DMS114 treated with DMSO at 0.1 percent for 48 hours (cell line): ENCODE measurements at regions not wholly inside any gene's neighbourhood (a gene's known extent, or its start where the extent isn't known, plus 50 kb on each side); places are given as distances from the start of the nearest gene placed in this dataset.

Source experiments
- DNase-seq: peaks from one replicate; lab custom pipeline; 2025; ENCODE audit not compliant: unreplicated experiment; lab: John Stamatoyannopoulos, UW

GRCh38 chr1:192053531-192053971 is 104.7 kb upstream of the RGS18 start:
- DNase-seq: no peak

DNA sequence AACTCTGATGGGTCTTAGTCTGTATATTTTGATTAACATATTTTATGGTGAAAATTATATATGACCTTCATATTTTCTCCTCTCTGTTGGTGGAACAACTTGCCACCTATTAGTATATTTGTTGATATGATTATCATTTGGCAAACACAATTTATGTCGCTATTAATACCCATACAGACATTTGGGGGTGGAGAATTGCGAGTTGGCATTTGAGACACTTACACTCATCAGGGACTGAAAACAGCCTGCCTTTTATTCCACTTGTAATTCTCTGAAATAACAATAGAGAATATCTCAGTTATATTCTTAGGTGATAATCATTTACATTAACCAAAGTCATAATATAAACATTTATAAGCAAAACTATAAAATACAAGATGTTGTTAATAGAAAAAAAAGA is 100.5 kb upstream of the RGS18 start:
- no peak for DNase-seq

DNA sequence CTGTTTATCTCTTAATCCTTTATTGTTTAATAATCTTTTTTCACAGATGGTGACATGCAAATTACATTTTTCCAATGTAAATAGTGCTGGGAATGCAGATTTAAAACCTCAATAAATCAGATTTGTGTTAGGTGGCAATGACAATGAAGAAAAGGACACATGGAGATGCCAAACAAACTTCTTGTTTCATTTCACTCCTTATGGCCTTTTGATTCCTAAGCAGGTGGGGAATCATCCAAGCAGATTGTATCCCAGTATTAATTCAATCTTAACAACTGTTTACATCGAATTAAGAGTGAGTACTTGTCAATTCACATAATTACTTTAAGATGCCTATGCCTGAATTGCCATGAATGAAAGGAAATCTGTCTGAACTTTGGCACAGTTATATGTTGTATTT is 98.9 kb upstream of the RGS18 start:
- DNase-seq: no peak

- DNase-seq: no peak
Observed at GRCh38 chr1:192061556-192061955, 96.7 kb upstream of the RGS18 start.

- DNase-seq: no peak
Observed at GRCh38 chr1:192065087-192065486, 93.2 kb upstream of the RGS18 start.

DNA sequence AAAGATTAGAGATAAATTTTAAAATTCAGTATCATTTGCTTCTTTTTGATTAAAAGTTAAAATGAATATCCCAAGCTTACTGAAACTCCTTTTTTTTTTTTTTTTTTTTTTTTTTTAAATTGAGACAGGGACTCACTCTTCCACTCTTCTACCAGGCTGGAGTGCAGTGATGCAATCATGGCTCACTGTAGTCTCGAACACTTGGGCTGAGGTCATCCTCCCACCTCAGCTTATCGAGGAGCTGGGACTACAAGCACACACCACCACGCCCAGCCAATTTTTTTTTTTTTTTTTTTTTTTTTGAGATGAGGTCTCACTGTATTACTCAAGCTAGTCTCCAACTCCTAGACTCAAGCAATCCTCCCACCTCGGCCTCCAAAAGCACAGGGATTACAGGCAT is 92.1 kb upstream of the RGS18 start:
- no peak for DNase-seq

GRCh38 chr1:192067360-192067759 is 90.9 kb upstream of the RGS18 start:
- no peak for DNase-seq

DNA sequence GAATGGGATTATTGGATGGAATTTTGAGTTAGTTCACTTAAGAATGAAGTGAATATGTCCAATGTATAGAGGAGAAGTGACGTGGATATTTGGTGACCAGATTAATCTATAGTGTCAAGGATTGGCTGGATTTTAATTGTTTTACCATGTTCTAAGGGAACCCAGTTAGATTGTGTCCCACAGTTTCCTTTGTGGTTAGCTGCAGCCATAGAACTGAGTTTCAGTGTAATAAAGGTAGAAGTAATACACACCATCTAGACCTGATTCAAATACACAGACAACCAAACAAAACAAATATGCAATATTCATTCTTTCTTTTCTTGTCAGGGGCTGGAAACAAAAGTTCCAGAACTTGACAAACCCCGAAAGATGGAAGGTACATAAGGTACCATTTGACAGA is 88.0 kb upstream of the RGS18 start:
- no peak for DNase-seq

DNA sequence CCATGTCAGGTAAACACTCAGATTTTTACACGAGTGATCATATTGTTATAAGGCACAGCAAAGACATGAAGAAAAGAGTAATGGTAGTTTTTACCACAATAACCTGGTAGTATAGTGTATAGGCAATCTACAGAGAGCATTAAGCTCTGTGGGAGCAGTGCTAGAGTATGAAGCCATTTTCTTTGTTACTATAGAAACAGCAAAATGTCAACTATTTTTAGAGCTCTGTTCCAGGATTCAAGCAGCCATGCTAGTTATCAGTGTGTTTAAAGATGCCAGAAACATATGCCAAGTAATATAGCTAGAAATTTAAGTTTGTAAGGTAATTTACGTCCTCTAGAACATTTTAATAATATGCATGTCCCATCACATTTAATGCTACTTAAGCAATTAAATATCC is 77.6 kb upstream of the RGS18 start:
- DNase-seq: no peak

GRCh38 chr1:192081359-192081758 is 76.9 kb upstream of the RGS18 start:
- DNase-seq: no peak

DNA sequence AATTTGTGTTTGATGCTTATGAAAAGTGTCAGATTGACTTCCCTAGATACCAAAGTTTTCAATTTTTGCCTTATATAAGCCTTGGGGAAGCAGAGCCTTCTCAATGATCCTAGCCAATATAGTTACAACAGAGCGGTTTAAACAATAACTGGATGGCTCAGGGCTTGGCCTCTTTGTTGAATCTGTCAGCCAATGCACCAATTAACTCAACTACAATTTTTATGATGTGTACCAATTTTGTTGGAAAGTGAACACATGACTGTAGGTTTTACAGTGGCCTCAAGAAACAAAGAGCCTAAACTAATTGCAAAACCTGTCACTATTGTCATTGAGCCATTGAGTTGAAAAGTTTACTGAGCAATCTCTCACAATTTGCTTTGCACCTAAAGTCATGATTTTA is 71.6 kb upstream of the RGS18 start:
- DNase-seq: no peak

- no peak for DNase-seq
Observed at GRCh38 chr1:192087334-192087733, 70.9 kb upstream of the RGS18 start.

DNA sequence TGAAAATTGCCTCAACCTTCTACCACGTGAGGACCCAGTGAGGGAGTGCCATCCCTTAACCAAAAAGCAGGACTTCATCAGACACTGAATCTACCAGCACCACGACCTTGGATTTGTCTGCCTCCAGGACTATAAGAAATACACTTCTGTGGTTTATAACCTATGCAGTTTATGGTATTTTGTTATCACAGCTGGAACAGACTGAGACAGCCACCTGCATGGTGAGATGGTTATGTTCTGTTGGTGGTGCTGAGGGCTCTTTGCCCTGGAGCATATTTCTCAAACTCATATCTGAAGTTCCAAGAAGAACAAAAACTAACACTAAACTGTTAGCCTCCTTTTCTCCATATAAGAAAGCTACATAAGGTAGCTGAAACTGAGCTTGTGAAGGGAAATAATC is 69.8 kb upstream of the RGS18 start:
- no peak for DNase-seq

DNA sequence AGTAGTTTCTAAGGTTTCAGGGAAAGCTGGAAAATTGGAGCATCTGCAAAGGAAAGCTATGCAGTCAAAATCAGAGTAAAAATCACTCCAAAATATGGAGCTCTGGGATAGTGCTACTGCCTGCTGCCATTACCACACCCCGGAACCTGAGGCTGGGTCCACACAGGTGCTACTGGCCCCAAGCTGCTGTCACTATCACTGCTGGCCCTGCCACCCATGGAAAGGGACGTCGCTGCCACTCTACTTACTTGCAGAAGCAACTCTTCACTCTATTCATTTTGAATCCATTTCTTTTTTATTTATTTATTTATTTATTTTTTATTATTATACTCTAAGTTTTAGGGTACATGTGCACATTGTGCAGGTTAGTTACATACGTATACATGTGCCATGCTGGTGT is 60.3 kb upstream of the RGS18 start:
- DNase-seq: no peak

DNA sequence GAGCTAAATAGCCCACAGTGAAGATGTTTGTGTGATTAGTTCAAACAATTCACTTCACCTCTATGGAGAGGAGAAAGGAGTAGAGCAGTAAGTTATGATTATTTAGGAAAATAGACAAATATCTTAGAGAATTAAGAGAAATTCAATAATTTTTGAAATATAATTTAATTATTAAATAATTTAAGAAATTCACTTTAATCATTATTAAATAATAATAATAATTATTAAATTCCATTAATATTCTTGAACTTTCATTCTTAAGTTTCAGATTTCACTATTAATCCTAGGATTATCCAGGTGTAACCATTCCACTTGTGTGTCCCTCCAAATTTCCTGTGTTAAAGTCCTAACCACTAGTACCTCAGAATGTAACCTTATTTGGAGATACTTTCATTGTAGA is 58.9 kb upstream of the RGS18 start:
- no peak for DNase-seq

DNA sequence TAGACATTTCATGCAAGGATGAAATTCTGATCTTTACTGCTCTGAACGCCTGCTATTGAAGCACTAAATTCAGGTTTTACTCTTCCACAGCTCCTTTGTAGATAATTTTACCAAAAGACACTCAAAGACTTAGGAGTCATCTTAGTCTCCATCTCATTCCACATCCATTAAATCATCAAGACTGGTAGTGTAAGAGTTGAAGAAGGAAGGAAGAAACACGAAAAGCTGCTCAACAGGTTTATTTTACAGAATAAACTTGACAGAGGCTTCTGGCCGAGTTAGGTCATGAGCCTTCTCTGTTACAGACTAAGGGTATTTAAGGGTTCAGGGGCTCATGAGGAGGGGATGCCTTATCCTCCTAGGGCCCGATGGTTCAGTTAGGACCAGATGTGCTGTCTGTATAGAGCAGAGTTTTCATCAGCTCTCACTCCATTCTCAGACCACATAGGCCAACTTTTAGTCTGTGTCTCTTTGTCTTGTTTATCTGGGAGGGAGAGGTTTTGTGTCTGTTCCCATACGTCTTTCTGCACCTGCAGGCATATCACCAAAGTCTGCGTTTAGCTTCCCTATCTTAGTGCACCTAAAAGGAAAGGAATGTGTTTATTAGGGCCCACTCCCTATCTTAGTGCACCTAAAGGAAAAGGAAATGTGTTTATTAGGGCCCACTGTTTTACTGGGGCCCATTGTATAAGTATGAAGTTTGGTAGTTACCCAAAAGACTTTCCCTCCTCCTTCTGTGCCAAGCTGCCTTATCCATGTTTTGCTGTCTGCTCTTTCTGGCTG is 57.4 kb upstream of the RGS18 start:
- DNase-seq: no peak

- no peak for DNase-seq
Observed at GRCh38 chr1:192104128-192104527, 54.1 kb upstream of the RGS18 start.

DNA sequence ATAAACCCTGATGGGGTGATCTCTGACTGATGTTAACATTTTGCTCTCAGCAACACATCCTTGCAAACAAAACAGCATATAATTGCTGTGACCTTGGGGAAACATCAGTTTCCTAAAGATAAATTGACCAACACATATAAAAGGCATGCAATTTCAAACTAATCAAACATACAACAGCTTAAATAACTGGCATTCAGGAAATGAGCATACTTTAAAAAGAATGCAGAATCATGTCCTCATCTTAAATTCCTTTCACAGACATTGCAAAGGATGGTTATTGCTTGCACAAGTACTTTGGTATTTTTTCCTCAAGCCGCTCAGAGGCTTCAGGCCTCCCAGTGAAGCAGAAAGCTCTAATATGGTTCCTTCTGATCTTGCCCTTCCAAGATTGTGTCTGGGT is 53.4 kb upstream of the RGS18 start:
- DNase-seq: no peak

- no peak for DNase-seq
Observed at GRCh38 chr1:192108161-192108560, 50.1 kb upstream of the RGS18 start.
